ENCODE measurements at regions not wholly inside any gene's neighbourhood (a gene's known extent, or its start where the extent isn't known, plus 50 kb on each side); places are given as distances from the start of the nearest gene placed in this dataset.

- peaks cover 11% of the 10 kb centered on the region for H3K9me3 Mint-ChIP-seq
- no peak overlapping the region for H3K27ac Mint-ChIP-seq
- DNase-seq (ENCODE audit: extremely low spot score, unreplicated experiment): no peak
- no peak overlapping the region for H3K4me3 Mint-ChIP-seq
- TF ChIP-seq CTCF (conservative IDR thresholded peaks at IDR 0.05): no peak
- peaks cover 7% of the 10 kb centered on the region for H3K27me3 Mint-ChIP-seq
- peaks cover 42% of the 10 kb centered on the region for H3K4me1 Mint-ChIP-seq (ENCODE audit: unreplicated experiment)
- H3K36me3 Mint-ChIP-seq: no peaks in the 10 kb centered on the region
Measured at GRCh38 chr12:65605019-65605418, 219.3 kb upstream of the HMGA2 start.

GRCh38 chr12:65606008-65606766 lies 218.1 kb upstream of the HMGA2 start:
- Mint-ChIP-seq H3K27me3 (peaks cover 3% of the 10 kb centered on the region), H3K4me3 (no peak overlapping the region), H3K9me3 (peaks cover 11% of the 10 kb centered on the region), H3K27ac (no peak overlapping the region), H3K4me1 (ENCODE audit: unreplicated experiment) (peaks cover 42% of the 10 kb centered on the region), H3K36me3 (no peaks in the 10 kb centered on the region)
- DNase-seq (ENCODE audit: extremely low spot score, unreplicated experiment): no peak
- no peak for TF ChIP-seq CTCF (conservative IDR thresholded peaks at IDR 0.05)

GRCh38 chr12:65607401-65607841 lies 216.9 kb upstream of the HMGA2 start:
- Mint-ChIP-seq H3K27me3 (peaks cover 1% of the 10 kb centered on the region), H3K4me3 (peak overlapping the region; percentile 14), H3K36me3 (no peaks in the 10 kb centered on the region), H3K27ac (peak overlapping the region; percentile 56), H3K9me3 (peaks cover 11% of the 10 kb centered on the region), H3K4me1 (ENCODE audit: unreplicated experiment) (peaks cover 32% of the 10 kb centered on the region)
- no peak for TF ChIP-seq CTCF (conservative IDR thresholded peaks at IDR 0.05)
- DNase-seq (ENCODE audit: extremely low spot score, unreplicated experiment): no peak

GRCh38 chr12:65608319-65608916 lies 215.9 kb upstream of the HMGA2 start:
- Mint-ChIP-seq H3K36me3 (no peaks in the 10 kb centered on the region), H3K4me1 (ENCODE audit: unreplicated experiment) (peaks cover 25% of the 10 kb centered on the region), H3K4me3 (no peak overlapping the region), H3K27ac (no peak overlapping the region), H3K27me3 (peaks cover 1% of the 10 kb centered on the region), H3K9me3 (peaks cover 11% of the 10 kb centered on the region)
- no peak for TF ChIP-seq CTCF (conservative IDR thresholded peaks at IDR 0.05)
- DNase-seq (ENCODE audit: extremely low spot score, unreplicated experiment): no peak

- H3K27me3 Mint-ChIP-seq: peaks cover 4% of the 10 kb centered on the region
- no peak for DNase-seq (ENCODE audit: extremely low spot score, unreplicated experiment)
- H3K4me1 Mint-ChIP-seq (ENCODE audit: unreplicated experiment): peaks cover 25% of the 10 kb centered on the region
- peaks cover 11% of the 10 kb centered on the region for H3K9me3 Mint-ChIP-seq
- no peak overlapping the region for H3K27ac Mint-ChIP-seq
- no peak overlapping the region for H3K4me3 Mint-ChIP-seq
- H3K36me3 Mint-ChIP-seq: no peaks in the 10 kb centered on the region
- no peak for TF ChIP-seq CTCF (conservative IDR thresholded peaks at IDR 0.05)
Measured at GRCh38 chr12:65609359-65609771, 214.9 kb upstream of the HMGA2 start.

All from type B pancreatic cell (in vitro differentiated cells).